GM12878 (cell line): ENCODE measurements at regions not wholly inside any gene's neighbourhood (a gene's known extent, or its start where the extent isn't known, plus 50 kb on each side); places are given as distances from the start of the nearest gene placed in this dataset.

ENCODE experiments used
- ATAC-seq: fragments of 200-7000 bp; cut with Tn5 transposase; 3 replicates; pipeline ENCODE4 v1.9.1; 2020; ENCODE audit warnings: mild to moderate bottlenecking, moderate library complexity
- BruUV-seq: library from RNA; stranded (reverse); fragments of 400-500 nt; replicated peaks from 2 replicates; lab custom pipeline; 2021; lab: Mats Ljungman, UMichigan
- CTCF ChIA-PET: fragments of 300-600 bp; sonication (Branson Sonifier 250); formaldehyde crosslinking; extraction: SDS; loops from one replicate; lab custom pipeline; 2021; ENCODE audit warnings: inconsistent platforms; lab: Yijun Ruan, JAX
- POLR2A ChIA-PET: fragments of 350-600 bp; formaldehyde crosslinking; extraction: SDS; loops from one replicate; lab custom pipeline; 2021; ENCODE audit warnings: inconsistent platforms; lab: Charles Lee
- RAD21 ChIA-PET: fragments of 300-600 bp; sonication (Branson Sonifier 250); formaldehyde crosslinking; loops from one replicate; lab custom pipeline; 2023; ENCODE audit warnings: antibody characterized with exemption; ENCODE audit not compliant: unreplicated experiment; lab: Charles Lee
- SMC1A ChIA-PET: fragments of 300-600 bp; sonication (Branson Sonifier 250); formaldehyde crosslinking; loops from one replicate; lab custom pipeline; 2023; ENCODE audit not compliant: unreplicated experiment, uncharacterized antibody; lab: Charles Lee
- DNase-seq: peaks from one replicate; pipeline ENCODE4 v3.0.0-alpha.2; 2011; ENCODE audit warnings: low read depth, low spot score
- FAIRE-seq: peaks from 3 replicates; lab custom pipeline; 2011; peaks lifted over from hg19 to GRCh38; lab: Jason Lieb, UNC
- H2AFZ ChIP-seq: 2 replicates; pipeline ENCODE4 v1.6.0; 2011; ENCODE audit warnings: low read depth, low read length, control low read depth; ENCODE audit not compliant: control insufficient read depth
- H3K27ac ChIP-seq: 2 replicates; pipeline ENCODE4 v1.5.1; 2011; ENCODE audit warnings: control low read depth; ENCODE audit not compliant: control insufficient read depth, insufficient read depth
- H3K27me3 ChIP-seq, 2 experiments: replicated peaks in 1 of 2; 2 replicates each; pipeline versions ENCODE4 v1.6.0 to v1.6.1; 2011; ENCODE audit warnings: low read length in 1 of 2; ENCODE audit not compliant: control insufficient read depth in 2 of 2, insufficient read depth in 2 of 2
- H3K36me3 ChIP-seq, 2 experiments: 2 replicates each; pipeline ENCODE4 v1.5.1; 2011; ENCODE audit warnings: low read length in 1 of 2; ENCODE audit not compliant: control insufficient read depth in 2 of 2, insufficient read depth in 2 of 2
- H3K4me1 ChIP-seq: 2 replicates; pipeline ENCODE4 v1.6.1; 2011; ENCODE audit warnings: mild to moderate bottlenecking, low read length, moderate library complexity, mixed read lengths; ENCODE audit not compliant: control insufficient read depth, insufficient read depth
- H3K4me2 ChIP-seq: 2 replicates; pipeline ENCODE4 v1.6.0; 2011; ENCODE audit warnings: control low read depth; ENCODE audit not compliant: control insufficient read depth, insufficient read depth
- H3K4me3 ChIP-seq: fragments of 200-600 bp; sonication (generic); 2 replicates; pipeline ENCODE4 v1.5.1; 2016
- H3K79me2 ChIP-seq: 2 replicates; pipeline ENCODE4 v1.6.0; 2011; ENCODE audit warnings: low read length; ENCODE audit not compliant: control insufficient read depth, insufficient read depth
- H3K9ac ChIP-seq: 2 replicates; pipeline ENCODE4 v1.8.0; 2011; ENCODE audit warnings: low read length, control low read depth, mixed read lengths; ENCODE audit not compliant: control insufficient read depth, insufficient read depth
- H3K9me3 ChIP-seq: replicated peaks from 3 replicates; pipeline ENCODE4 v1.5.1; 2011; ENCODE audit warnings: mild to moderate bottlenecking, low read length; ENCODE audit not compliant: control insufficient read depth, insufficient read depth
- H4K20me1 ChIP-seq: 2 replicates; pipeline ENCODE4 v1.6.0; 2011; ENCODE audit not compliant: control insufficient read depth, insufficient read depth
- CHD1 ChIP-seq: IDR thresholded peaks from 2 replicates; pipeline ENCODE4 v1.6.1; 2012; ENCODE audit warnings: low read depth, low read length, improper control_type of control experiment
- CREM ChIP-seq: IDR thresholded peaks from 2 replicates; pipeline ENCODE4 v1.6.1; 2014; ENCODE audit warnings: antibody characterized with exemption, low read depth
- EGR1 ChIP-seq, 2 experiments: IDR thresholded peaks; 1 replicate in 1 of 2; 2 replicates in 1 of 2; pipeline ENCODE4 v1.6.1; 2011 to 2012; ENCODE audit warnings: low read depth in 2 of 2, low read length in 2 of 2, borderline replicate concordance in 1 of 2, mild to moderate bottlenecking in 1 of 2, moderate library complexity in 1 of 2
- ESRRA ChIP-seq: IDR thresholded peaks from 2 replicates; pipeline ENCODE4 v1.6.1; 2012; ENCODE audit warnings: mild to moderate bottlenecking, low read length, improper control_type of control experiment
- ETV6 ChIP-seq, 2 experiments: fragments of 450-650 bp in 1 of 2; IDR thresholded peaks in 1 of 2; conservative IDR thresholded peaks in 1 of 2; 2 replicates each; pipeline ENCODE4 v1.6.1; 2014; ENCODE audit warnings: antibody characterized with exemption in 1 of 2, borderline replicate concordance in 1 of 2, low read depth in 1 of 2, mild to moderate bottlenecking in 1 of 2, moderate library complexity in 1 of 2
- JUNB ChIP-seq: IDR thresholded peaks from 2 replicates; pipeline ENCODE4 v1.6.1; 2016; ENCODE audit warnings: antibody characterized with exemption, mild to moderate bottlenecking
- RAD51 ChIP-seq: fragments of 450-650 bp; IDR thresholded peaks from 2 replicates; pipeline ENCODE4 v1.6.1; 2016; ENCODE audit warnings: moderate library complexity, mild to moderate bottlenecking, inconsistent platforms
- SMAD5 ChIP-seq: IDR thresholded peaks from 2 replicates; pipeline ENCODE4 v1.6.1; 2016; ENCODE audit warnings: antibody characterized with exemption, low read depth
- ZNF24 ChIP-seq: fragments of 450-650 bp; IDR thresholded peaks from 2 replicates; pipeline ENCODE4 v1.6.1; 2017; ENCODE audit warnings: antibody characterized with exemption, mild to moderate bottlenecking
- WGBS: methylation state at CpG from one replicate; pipeline ENCODE4 v1.1.6; 2016; ENCODE audit warnings: low lambda C conversion rate; ENCODE audit not compliant: insufficient replicate concordance, insufficient coverage; ENCODE audit errors: missing lambda C conversion rate; 5-methylcytosine and 5-hydroxymethylcytosine counted together
- in situ Hi-C: fragments of 300-500 bp; cut with MboI; formaldehyde crosslinking; loops from 9 replicates; pipeline ENCODE4 v1.14.3; 2018; ENCODE audit warnings: mixed read lengths
- intact Hi-C: fragments of 100-400 bp; cut with micrococcal nuclease; formaldehyde crosslinking; loops from one replicate; pipeline ENCODE4 v1.14.2; 2022; ENCODE audit not compliant: unreplicated experiment
- TF ChIP-seq, protein P1 (sequence below): fragments of 450-650 bp; IDR thresholded peaks from 2 replicates; pipeline ENCODE4 v1.6.1; 2017; ENCODE audit warnings: mild to moderate bottlenecking, moderate library complexity

DNA sequence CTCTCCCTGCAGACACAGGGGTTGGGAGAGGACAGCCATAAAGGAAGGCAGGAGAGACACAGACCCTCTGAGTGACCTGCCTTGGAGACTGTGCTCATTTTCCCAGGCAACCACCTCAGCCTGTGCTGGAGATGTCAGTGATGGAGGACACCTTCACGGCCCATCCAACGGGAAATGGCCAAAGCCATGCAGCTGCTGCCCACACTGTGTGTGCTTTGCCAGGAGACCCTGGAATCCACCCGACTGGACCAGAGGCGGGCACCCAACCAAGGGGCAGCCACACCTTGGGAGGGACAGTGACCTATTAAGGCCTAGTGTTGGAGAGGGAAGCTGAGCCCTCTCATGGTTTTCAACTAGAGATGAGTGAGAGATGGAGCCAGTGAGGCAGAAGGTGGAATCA is 192.5 kb downstream of the SMAD2 start:
- CTCF ChIA-PET, result interaction anchor here (1.3 kb wide), 1 partner anchor 278 kb away, joined by 3 read pairs; no protein-coding TSS in a partner anchor
- H4K20me1 ChIP-seq, result no peaks in the 10 kb centered on the region
- FAIRE-seq (no peak), DNase-seq (no peak), ATAC-seq (no peak)
- H2AFZ ChIP-seq, result no peak overlapping the region
- H3K4me3 ChIP-seq, result no peak overlapping the region
- H3K79me2 ChIP-seq, result no peaks in the 10 kb centered on the region
- SMC1A ChIA-PET, result interaction anchor here (0.9 kb wide), 1 partner anchor 54 kb away, joined by 3 read pairs; no protein-coding TSS in a partner anchor
- intact Hi-C loops, result no loop called here
- no peaks in the 10 kb centered on the region for H3K4me1 ChIP-seq
- no peak for TF ChIP-seq CHD1
- TF ChIP-seq ESRRA, result no peak
- no peak for TF ChIP-seq EGR1 (IDR thresholded peaks at IDR 0.05; ENCODE audit: borderline replicate concordance in 1 of 2, low read depth in 2 of 2, low read length in 2 of 2)
- TF ChIP-seq ETV6 (conservative IDR thresholded peaks at IDR 0.05 in 1 of 2, IDR thresholded peaks at IDR 0.05 in 1 of 2; ENCODE audit: borderline replicate concordance in 1 of 2, low read depth in 1 of 2), result no peak
- TF ChIP-seq SMAD5, result no peak
- no peak for TF ChIP-seq JUNB
- no peak for TF ChIP-seq ZNF24
- TF ChIP-seq, protein P1, sequence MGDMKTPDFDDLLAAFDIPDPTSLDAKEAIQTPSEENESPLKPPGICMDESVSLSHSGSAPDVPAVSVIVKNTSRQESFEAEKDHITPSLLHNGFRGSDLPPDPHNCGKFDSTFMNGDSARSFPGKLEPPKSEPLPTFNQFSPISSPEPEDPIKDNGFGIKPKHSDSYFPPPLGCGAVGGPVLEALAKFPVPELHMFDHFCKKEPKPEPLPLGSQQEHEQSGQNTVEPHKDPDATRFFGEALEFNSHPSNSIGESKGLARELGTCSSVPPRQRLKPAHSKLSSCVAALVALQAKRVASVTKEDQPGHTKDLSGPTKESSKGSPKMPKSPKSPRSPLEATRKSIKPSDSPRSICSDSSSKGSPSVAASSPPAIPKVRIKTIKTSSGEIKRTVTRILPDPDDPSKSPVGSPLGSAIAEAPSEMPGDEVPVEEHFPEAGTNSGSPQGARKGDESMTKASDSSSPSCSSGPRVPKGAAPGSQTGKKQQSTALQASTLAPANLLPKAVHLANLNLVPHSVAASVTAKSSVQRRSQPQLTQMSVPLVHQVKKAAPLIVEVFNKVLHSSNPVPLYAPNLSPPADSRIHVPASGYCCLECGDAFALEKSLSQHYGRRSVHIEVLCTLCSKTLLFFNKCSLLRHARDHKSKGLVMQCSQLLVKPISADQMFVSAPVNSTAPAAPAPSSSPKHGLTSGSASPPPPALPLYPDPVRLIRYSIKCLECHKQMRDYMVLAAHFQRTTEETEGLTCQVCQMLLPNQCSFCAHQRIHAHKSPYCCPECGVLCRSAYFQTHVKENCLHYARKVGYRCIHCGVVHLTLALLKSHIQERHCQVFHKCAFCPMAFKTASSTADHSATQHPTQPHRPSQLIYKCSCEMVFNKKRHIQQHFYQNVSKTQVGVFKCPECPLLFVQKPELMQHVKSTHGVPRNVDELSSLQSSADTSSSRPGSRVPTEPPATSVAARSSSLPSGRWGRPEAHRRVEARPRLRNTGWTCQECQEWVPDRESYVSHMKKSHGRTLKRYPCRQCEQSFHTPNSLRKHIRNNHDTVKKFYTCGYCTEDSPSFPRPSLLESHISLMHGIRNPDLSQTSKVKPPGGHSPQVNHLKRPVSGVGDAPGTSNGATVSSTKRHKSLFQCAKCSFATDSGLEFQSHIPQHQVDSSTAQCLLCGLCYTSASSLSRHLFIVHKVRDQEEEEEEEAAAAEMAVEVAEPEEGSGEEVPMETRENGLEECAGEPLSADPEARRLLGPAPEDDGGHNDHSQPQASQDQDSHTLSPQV, result no peak
- no peak for TF ChIP-seq CREM
- no peak for TF ChIP-seq RAD51
- peaks cover 1 to 7% of the 10 kb centered on the region in 2 experiments; a peak in 1 of 4 replicates for H3K27me3 ChIP-seq
- in situ Hi-C loops, result no loop called here
- no peaks in the 10 kb centered on the region for H3K9me3 ChIP-seq
- H3K36me3 ChIP-seq, result no peaks in the 10 kb centered on the region
- H3K4me2 ChIP-seq, result no peak overlapping the region
- BruUV-seq, result no TSS peak
- no peak overlapping the region for H3K27ac ChIP-seq
- no peak overlapping the region for H3K9ac ChIP-seq
- POLR2A ChIA-PET, result no interaction called here
- WGBS, result 59% methylated on average over 4 of the region's 4 CpGs
- RAD21 ChIA-PET, result no interaction called here
